GM19324 (cell line): ENCODE measurements at regions not wholly inside any gene's neighbourhood (a gene's known extent, or its start where the extent isn't known, plus 50 kb on each side); places are given as distances from the start of the nearest gene placed in this dataset.
"Not testable (repeated sequence)": the region's sequence is repeated elsewhere in the genome, so short reads cannot be mapped to it uniquely, and the experiment has no call there.

Experiments used
- ATAC-seq: cut with Tn5 transposase; IDR thresholded peaks from one replicate; pipeline ENCODE4 v1.9.1; 2021; ENCODE audit warnings: mild to moderate bottlenecking, moderate library complexity; ENCODE audit not compliant: unreplicated experiment, low FRiP score

DNA sequence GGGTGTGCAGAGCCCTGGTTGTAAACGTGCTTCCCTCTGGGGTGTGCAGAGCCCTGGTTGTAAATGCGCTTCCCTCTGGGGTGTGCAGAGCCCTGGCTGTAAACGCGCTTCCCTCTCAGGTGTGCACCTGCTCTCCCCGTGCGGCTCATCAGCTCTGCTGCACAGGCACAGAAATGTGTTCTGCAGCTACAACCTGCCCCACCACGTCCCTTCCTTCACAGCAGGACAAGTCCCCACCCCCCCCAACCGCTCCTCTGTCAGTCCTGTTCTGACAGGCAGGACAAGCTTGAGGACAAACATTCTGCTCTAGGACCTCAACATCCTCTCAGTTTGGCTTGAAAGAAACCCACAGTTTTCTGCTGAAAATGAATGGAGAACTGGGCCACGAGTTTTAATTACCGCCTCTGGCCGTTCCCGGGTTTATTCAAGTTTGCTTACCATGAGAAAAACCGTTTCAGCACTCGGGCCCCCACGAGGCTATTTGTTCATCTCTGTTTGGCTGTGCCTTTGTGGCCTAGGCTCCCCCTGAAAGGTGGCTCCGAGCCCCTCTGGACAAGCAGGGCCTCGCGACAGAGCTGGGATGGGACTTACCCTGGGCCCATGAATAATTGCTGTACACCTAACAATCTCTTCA is 81.0 kb upstream of the ASB18 start:
- ATAC-seq: no peak

DNA sequence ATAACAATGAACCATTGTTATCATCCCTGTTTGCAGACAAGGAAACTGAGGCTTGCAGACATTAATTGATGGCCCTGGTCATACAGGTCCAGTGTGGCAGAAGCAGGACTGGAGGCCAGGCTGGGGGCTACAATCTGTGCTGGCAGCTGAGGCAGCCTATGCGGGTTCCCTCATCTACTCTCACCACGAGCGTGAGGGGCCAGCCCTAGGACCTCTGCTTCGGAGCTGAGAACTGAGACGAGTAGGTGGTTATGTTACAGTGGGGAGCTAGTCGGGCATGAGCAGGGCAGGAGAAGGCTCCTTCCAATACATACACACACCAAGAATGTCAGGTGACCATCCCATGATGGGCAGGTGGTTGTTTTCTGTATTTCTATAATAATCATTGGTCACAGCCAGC is 82.2 kb upstream of the ASB18 start:
- no peak for ATAC-seq

DNA sequence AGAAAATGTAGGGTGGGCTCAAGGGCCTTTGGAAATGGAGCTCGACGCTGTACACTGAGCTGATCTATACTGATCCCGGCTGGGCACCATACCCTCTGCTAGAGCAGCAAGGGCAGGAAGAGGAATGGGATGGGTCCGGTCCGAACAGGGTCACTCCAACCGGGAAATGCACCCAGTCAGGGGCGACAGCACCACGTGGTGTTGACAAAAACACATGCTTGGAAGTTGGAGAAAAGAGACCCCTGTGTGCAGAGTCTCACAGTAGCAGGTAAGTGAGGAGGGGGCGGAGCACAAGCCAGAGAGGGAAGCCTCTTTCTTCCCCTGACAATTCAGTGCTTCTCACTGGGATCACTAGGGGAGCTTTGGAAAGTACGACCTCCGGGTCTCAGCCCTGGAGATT is 84.1 kb upstream of the ASB18 start:
- no peak for ATAC-seq

DNA sequence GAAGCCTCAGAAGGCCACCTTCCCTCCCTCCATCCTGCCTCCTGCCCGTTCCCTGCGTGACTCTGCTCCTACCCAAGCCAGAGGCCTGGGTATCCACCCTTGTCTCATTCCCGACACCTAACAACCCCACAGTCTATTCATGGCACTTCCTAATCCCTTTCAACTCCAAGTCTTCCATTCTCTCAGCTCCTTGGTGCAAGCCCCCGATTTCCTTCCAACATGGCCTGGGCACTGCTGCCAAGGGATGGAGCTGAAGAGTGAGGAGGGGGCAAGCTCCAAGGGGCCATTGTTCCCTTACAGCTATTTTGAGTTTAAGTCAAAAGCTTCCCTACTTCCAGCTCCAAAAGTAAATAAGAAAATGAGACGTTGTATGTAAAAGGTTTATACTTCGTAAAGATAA is 84.8 kb upstream of the ASB18 start:
- ATAC-seq: no peak

DNA sequence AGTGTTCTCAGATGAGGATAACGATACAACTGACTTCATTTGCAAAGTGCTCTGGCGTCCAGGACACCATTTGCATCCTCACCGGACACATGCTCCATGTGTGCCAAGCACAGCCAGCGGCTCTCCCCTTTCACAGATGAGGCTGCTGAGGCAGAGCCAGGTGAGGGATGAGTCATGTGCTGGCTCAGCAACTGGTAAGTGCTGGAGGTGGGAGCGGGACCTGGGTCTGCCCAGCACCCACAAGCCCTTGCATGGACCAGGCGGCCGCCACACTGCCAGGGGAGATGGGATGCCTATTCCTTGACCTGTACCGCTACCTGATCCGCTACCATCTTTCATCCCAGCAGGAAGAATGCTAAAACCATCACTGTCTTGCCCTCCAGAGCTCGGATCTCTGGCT is 86.2 kb upstream of the ASB18 start:
- no peak for ATAC-seq

DNA sequence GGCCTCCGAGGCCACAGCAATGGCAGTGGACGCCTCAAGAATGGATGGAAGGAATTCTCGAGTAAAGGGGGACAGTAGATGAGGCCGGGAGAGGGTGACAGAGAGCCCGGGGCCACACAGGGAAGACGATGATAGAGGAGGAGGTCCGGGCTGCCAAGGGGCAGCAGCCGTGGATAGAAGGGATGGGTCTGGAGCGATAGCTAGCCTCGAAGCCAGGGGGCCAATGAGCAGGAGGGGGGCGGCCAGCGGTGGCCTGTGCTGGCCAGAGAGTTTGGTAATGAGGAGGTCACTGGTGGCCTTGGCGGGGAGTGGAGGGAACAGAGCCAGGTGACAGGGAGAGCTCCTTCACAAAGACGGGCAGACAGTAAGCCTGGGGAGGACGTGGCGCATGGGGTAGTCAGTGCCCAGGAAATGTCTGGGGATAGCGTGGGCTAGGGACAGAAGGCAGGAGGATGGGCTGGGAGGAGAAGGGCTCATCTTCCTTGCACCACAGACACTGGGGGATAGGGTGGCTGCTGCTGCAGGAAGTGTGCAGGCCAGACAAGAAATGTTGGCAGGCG is 87.8 kb upstream of the ASB18 start:
- no peak for ATAC-seq

DNA sequence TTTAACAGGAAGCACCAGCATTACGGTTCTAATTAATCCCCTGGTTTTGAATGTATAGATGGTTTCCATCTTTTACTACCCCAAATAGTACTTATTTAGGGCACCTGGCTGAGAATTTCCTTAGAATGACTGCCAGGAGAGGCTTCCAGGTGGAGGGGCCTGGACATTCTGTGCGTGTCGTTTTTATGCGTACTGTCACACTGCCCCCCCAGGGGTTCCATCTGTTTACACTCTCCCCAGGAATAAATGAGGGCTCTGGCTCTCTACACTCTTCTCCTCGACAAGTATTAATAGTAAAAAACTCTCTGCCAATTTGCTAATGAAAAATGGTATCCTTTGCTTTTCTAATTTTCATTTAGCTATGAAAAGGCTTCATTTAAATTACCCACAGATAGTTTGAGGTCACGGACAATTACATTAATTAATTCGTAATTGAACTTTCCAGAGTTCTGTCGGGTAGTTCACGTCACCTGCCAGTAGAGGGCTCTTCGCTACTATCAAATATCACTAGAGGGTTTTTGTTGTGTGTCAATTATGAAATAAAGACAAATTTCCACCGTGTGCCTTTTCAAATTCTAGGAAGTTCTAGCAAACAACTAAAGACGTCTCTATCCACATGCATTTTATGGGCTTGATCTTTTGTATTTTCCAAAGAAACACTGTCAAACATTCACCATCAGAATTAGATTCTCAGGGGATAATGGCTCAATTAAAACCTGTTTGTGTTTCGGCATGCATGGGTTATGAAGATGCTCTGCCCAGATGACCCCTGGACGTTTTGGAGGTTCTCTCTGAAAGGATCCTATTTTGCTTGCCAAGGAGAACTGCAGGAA is 88.8 kb upstream of the ASB18 start:
- ATAC-seq: no peak

DNA sequence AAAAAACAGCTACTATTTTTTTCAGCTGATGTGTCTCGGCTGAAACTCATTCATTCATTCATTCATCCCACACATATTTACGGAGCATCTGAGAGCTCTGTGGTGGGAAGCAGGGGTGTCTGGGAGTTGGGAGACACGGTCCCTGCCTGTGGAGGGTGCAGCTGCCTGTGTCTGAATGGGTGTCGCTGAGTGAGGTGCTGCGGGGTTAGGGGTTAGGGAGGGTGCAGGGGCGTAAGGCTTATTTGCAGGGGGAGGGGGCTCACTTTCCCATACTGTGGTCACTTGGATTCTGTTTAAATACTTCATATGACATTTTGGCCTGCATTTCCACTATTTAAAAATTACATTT is 89.4 kb upstream of the ASB18 start:
- ATAC-seq: no peak

DNA sequence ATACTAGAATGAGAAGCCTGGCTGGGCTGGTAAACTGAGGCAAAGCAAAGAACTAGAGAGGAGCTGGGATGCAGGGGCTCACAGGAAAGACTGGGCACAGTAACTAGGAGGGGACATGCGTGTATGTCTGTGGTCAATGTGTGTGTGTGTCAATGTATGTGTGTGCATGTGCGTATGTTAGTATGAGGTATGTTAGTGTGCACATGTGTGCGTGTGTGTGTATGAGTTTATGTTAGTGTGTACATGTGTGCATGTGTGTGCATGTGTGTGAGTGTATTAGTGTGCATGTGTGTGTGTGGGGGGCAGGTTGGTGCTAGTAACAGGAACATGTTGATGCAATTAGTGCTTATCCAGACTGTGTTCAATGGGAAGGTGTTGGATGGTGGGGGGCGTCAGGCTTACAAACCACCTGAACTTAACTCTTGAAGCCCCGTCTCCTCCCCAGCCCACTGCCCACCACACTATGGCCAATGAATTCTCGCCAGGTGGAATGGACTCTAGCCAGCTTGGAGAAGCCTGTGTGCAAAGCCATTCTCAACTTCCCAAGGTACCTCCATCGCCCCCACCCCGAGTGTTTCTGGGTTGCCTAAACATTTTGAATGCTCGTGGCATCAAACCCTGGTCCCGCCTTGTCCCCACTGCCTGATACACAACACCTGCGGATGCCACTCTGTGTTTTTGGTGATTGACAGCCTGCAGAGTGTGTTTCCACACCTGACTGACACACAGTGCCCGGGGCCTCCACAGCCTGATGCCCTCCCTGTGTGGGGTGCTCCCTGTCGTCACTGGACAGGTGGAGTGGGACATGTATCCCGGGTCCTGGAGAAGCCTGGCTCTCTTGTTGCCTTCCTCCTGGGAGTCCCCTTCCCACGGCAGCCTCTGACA is 90.1 kb upstream of the ASB18 start:
- ATAC-seq: no peak

DNA sequence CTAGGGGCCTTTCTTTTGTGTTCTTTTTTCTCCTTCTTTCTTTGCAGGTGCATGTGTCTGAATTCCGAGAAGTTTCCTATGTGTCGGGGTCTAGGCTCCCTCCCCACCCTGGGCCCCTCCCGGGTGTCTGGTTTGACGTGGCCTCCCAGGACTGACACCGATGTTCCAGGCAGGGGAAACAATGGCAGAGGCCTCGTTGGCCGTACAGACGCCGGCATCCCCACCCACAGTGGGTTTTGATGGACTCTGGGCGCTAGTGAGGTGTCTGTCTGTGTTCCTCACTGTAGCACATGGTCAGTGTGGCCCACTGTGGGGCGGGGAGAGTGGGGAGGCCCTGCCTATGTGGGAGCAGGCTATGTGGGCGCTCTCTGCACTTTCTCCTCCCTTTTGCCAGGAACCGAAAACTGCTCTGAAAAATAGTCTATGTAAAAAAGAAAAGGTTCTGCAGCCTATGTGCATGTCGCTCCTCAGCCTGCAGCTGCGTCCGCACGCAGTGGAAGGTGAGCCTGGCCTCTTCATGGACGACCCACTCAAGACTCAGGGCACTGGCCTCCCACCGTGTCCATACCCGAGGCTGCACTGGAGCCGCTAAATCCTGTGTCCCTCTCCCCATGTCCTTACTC is 90.9 kb upstream of the ASB18 start:
- ATAC-seq: no peak

DNA sequence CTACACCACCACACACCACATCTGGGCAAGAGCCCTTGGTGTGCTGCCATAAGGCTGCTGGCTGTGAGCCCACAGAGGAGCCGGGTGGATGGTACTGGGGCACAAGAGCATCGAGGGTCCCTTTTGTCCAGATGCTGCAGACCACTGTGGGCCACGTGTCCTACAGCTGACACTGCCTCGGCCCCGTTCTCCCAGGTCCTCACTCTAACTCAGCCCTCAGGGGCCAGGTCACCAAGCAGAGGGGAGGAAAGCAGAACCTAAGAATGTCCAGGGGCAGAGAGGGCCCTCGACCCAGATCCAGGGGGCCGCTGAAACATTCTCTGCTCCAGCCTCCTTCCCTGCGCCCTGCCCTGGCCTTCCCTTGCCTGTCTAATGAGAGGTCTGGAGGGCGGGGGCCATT is 91.7 kb upstream of the ASB18 start:
- no peak for ATAC-seq

DNA sequence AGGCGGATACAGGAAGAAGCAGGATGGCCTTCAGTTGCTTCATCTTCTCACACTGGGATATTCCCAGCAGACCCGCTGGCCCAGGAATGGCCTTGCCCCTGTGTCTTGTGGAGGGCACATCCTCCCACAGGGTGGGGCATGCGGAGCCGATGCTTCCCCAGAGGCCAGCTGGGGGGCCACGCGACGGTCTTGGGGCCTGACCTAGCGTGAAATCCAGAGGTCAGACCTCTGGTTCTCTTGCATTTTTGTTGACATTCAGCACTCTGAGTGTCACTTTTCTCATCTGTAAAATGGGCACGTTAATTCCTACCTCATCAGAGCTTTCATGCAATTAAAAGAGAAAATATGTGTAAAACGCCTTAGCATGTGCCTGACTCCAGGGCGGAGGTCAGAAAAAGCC is 92.1 kb upstream of the ASB18 start:
- ATAC-seq: not testable (repeated sequence)

DNA sequence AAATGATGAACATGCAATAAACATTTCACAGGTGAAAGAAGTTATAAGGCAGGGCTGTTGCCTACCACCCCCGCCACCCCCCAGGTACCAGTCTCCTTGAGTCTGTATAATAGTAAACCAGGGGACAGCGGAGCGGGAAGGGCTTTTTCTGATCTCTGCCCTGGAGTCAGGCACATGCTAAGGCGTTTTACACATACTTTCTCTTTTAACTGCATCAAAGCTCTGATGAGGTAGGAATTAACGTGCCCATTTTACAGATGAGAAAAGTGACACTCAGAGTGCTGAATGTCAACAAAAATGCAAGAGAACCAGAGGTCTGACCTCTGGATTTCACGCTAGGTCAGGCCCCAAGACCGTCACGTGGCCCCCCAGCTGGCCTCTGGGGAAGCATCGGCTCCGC is 94.3 kb upstream of the ASB18 start:
- not testable (repeated sequence) for ATAC-seq

DNA sequence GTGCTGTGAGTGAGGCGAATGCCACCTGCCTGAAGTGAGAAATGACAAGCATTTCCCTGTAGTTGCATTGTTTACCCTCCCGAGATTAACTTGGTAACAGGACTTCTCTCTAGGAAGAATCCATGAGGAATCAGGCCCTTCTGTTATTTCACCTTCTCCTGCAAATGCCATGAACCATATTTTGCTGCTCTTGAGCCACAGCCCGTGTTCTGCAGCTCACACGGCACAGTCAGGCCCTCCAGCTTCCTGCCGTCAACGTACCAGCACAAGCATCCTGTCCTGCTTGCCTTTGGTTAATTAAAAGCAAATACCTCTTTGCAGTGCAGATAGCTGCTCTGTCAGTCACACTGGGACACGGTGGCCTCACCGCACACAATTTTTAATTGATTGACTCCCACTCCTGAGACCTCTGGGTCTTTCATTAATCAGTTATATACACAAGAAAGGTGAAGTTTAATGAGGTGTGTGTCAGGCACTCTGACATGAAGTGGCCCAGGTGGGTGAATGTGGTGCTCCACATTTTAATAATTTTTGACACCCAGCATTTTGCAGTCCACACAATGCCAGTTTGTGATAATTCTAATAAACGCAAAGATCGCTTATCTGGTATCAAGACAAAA is 95.3 kb upstream of the ASB18 start:
- ATAC-seq: no peak

DNA sequence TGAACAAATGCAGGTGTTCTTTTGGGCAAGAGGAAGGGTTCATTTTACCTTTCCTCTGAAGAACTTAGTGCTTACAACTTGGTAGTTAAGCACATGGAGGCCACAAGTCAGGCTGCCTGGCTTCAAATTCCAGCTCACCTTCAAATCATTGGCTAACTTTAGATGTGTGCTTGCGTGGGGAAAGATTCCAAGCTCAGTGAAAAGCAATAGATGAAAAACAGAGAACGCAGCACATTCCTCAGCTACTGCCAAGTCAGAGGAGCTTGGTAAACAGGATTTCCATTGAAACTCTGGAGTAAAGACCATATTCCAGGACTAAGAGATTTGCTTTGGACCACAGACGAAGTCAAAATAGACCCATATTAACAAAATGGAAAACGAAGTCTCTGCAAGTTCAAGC is 96.3 kb upstream of the ASB18 start:
- ATAC-seq: no peak

DNA sequence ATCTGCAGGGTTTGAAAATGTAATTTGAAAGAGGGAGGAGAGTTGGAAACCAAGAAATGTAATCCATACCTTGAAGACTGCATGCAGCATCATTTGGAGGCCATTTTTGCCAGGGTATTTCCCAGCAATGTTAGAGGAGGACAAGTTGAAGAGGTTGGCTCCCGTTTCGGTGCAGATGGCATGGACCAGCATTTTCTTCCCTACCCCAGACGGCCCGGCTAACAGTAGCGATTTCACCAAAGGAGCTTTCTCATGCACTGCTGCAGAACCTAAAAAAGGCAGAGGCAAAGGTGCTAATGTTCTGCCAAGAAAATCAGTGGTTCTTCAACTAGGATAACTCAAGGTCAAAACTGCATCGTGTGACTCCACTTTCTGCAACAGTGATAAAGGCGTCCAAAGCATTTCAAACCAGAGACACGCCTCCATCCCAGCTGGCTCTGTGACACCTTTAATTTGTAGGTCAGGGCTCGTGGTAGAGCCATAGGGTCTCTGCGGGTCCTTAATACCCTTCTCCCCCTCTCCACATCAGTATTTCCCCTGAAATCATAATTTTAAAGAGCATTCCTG is 99.6 kb upstream of the ASB18 start:
- ATAC-seq: no peak

DNA sequence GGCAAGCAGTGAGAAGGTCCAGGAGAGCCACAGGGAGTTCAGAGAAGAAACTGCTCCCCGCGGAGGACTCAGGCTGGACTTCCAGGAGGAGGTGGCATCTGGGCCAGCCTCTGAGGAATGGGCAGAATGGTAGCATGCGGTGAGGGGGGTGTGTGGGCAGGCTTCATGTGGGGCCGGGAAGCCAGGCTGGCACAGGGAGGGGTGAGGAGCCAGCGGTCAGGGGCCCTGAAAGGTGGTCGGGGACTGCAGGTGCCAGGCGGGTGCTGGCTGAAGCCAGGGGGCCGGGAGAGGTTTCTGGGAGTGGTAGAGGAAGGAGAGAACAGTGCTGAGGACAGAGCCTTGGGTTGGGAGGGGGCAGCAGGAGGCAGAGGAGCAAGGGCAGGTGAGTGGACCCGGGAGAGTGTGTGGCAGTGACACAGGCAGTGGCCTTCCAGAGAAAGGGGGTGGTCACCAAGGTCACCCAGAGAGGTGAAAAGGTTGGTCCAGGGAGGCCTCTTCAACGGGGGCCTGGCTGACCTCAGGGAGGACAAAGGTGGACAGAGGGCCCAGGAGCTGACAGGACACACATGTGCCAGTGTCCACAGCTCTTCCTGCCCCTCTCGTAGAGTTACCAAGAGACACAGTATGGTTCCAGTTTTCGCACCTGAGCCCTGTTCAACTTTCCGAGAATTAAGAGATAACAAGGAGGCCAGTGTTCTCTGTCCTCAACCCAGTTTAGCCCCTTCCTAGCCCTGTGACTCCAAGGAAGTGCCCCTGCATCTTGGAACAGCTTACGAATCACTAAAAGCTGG is 101.2 kb upstream of the ASB18 start:
- no peak for ATAC-seq

DNA sequence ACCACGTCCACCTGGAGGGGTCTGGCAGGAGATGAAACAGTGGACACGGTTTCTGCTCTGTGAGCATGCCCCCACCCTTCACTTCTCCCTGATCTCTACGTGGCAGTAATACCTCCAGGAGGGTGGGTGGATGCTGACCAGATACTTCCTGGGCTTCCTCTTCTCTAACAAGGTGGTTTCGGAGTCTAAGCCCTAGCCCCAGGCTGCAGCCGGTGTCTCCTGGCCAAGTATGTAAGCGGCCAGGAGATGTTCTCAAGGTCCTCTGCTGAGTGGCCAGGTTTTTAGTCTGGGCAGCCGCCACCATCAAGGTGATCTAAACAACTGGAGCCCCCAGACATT is 101.8 kb upstream of the ASB18 start:
- ATAC-seq: no peak

DNA sequence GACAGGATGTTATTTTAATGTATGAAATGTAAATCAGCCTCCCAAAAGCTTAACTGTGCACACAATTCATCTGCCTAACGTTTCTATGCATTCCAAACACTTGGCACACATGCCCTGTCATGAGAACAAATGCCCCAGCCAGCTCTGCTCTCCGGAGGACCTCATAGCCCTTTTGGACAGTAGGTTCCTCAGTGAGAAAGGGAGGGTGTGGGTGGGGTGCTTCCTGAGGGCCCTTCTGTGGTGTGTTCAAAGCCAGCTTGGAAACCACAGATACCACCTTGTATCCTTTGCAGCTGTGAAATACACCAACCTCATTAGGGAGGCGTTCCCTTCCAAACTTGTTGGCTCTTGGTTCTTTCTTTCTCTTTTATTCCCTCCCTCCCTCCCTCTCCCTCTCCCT is 102.2 kb upstream of the ASB18 start:
- no peak for ATAC-seq
